GM12872 (cell line): ENCODE measurements at regions not wholly inside any gene's neighbourhood (a gene's known extent, or its start where the extent isn't known, plus 50 kb on each side); places are given as distances from the start of the nearest gene placed in this dataset.

Experiments used
- CTCF ChIP-seq: IDR thresholded peaks from 3 replicates; pipeline ENCODE4 v1.5.1; 2011; ENCODE audit warnings: low read depth, mild to moderate bottlenecking, low read length, moderate library complexity; ENCODE audit not compliant: insufficient read depth

- no peak for TF ChIP-seq CTCF
Observed at GRCh38 chr12:47547077-47547476, 158.8 kb downstream of the RPAP3 start.

- TF ChIP-seq CTCF, result no peak
Observed at GRCh38 chr12:47545938-47546609, 159.8 kb downstream of the RPAP3 start.

GRCh38 chr12:47534695-47535094, 171.1 kb downstream of the RPAP3 start:
- TF ChIP-seq CTCF, result no peak

GRCh38 chr12:47530050-47530449, 175.8 kb downstream of the RPAP3 start:
- TF ChIP-seq CTCF, result no peak

- TF ChIP-seq CTCF, result no peak
Observed at GRCh38 chr12:47527816-47528215, 178.0 kb downstream of the RPAP3 start.

- no peak for TF ChIP-seq CTCF
Observed at GRCh38 chr12:47520029-47520428, 185.8 kb downstream of the RPAP3 start.

- TF ChIP-seq CTCF, result no peak
Observed at GRCh38 chr12:47517122-47517521, 188.7 kb downstream of the RPAP3 start.

- TF ChIP-seq CTCF, result no peak
Observed at GRCh38 chr12:47509398-47509851, 196.4 kb downstream of the RPAP3 start.
